OCI-LY1 (cell line): ENCODE measurements at regions not wholly inside any gene's neighbourhood (a gene's known extent, or its start where the extent isn't known, plus 50 kb on each side); places are given as distances from the start of the nearest gene placed in this dataset.
A peak's percentile ranks its signal among the peaks of the same experiment; 100 is the strongest.

Source experiments
- EZH2 ChIP-seq: fragments of 200-600 bp; sonication (generic), shearing (Covaris generic); IDR thresholded peaks from 2 replicates; pipeline ENCODE4 v1.8.0; 2017; ENCODE audit warnings: borderline replicate concordance, mixed run types, mild to moderate bottlenecking, antibody characterized with exemption, low read length, moderate library complexity, mixed read lengths
- TF ChIP-seq, protein P1 (sequence below): fragments of 200-600 bp; sonication (generic), shearing (Covaris generic); IDR thresholded peaks from 2 replicates; pipeline ENCODE4 v1.5.1; 2017; ENCODE audit warnings: mild to moderate bottlenecking, antibody characterized with exemption, low read length, moderate library complexity, mixed read lengths

DNA sequence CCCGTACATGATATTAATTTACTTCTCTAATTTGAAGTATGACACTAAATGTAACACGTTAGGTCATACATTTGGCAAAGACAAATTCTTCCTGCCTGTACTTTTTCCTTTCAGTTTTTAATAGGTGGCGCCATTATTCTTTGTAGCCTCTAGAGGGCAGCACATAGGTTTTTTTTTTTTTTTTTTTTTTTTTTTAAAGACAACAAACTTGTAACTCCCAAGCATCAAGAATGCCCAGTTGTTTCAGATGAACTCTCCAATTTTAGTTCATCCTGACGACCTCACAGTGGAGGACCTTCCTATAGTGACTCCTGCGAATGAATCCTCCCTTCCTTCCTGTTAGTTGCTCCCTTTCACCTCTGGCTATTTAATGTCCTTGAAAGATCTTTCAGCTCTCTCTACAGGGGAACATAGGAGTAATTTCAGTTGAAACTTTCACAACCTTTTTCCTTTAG lies 139.3 kb upstream of the HDAC9 start:
- TF ChIP-seq, protein P1, sequence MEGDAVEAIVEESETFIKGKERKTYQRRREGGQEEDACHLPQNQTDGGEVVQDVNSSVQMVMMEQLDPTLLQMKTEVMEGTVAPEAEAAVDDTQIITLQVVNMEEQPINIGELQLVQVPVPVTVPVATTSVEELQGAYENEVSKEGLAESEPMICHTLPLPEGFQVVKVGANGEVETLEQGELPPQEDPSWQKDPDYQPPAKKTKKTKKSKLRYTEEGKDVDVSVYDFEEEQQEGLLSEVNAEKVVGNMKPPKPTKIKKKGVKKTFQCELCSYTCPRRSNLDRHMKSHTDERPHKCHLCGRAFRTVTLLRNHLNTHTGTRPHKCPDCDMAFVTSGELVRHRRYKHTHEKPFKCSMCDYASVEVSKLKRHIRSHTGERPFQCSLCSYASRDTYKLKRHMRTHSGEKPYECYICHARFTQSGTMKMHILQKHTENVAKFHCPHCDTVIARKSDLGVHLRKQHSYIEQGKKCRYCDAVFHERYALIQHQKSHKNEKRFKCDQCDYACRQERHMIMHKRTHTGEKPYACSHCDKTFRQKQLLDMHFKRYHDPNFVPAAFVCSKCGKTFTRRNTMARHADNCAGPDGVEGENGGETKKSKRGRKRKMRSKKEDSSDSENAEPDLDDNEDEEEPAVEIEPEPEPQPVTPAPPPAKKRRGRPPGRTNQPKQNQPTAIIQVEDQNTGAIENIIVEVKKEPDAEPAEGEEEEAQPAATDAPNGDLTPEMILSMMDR, result peak; percentile 80
- TF ChIP-seq EZH2, result no peak
